Spleen (tissue), 11 donors: ENCODE measurements at regions not wholly inside any gene's neighbourhood (a gene's known extent, or its start where the extent isn't known, plus 50 kb on each side); places are given as distances from the start of the nearest gene placed in this dataset.

ENCODE experiments used
- DNase-seq: peaks from one replicate; pipeline ENCODE4 v3.0.0-alpha.2; 2020
- H3K27ac ChIP-seq, 8 donors: fragments of 200-600 bp; sonication (generic) in 7 of 8; 1 replicate in 4 of 8; 2 replicates in 4 of 8; pipeline versions ENCODE4 v1.5.0 to v1.8.0; 2016 to 2021; ENCODE audit warnings: inconsistent platforms in 4 of 8, mild to moderate bottlenecking in 4 of 8, moderate library complexity in 1 of 8
- H3K27me3 ChIP-seq, 7 donors: fragments of 200-600 bp; sonication (generic) in 6 of 7; replicated peaks in 1 of 7; 1 replicate in 4 of 7; 2 replicates in 3 of 7; pipeline versions ENCODE4 v1.5.0 to v1.8.0; 2016 to 2021; ENCODE audit warnings: inconsistent platforms in 3 of 7, mild to moderate bottlenecking in 1 of 7
- H3K36me3 ChIP-seq, 6 donors: fragments of 200-600 bp; sonication (generic) in 5 of 6; 1 replicate in 4 of 6; 2 replicates in 2 of 6; pipeline versions ENCODE4 v1.5.0 to v1.8.0; 2016 to 2021; ENCODE audit warnings: inconsistent platforms in 2 of 6
- H3K4me1 ChIP-seq, 6 donors: fragments of 200-600 bp; sonication (generic) in 5 of 6; 1 replicate in 3 of 6; 2 replicates in 3 of 6; pipeline versions ENCODE4 v1.5.0 to v1.8.0; 2016 to 2021; ENCODE audit warnings: inconsistent platforms in 3 of 6
- H3K4me3 ChIP-seq, 8 donors: fragments of 200-600 bp; sonication (generic) in 7 of 8; 1 replicate in 4 of 8; 2 replicates in 4 of 8; pipeline versions ENCODE4 v1.5.0 to v1.8.0; 2016 to 2021; ENCODE audit warnings: inconsistent platforms in 4 of 8, mild to moderate bottlenecking in 4 of 8, moderate library complexity in 2 of 8
- H3K9me3 ChIP-seq, 8 donors: fragments of 200-600 bp; sonication (generic) in 7 of 8; 1 replicate in 4 of 8; 2 replicates in 4 of 8; pipeline versions ENCODE4 v1.5.0 to v1.8.0; 2016 to 2021; ENCODE audit warnings: inconsistent platforms in 4 of 8
- CTCF ChIP-seq, 11 experiments: fragments of 200-600 bp in 7 of 11; fragments of 450-650 bp in 4 of 11; sonication (generic) in 4 of 11; IDR thresholded peaks in 8 of 11; conservative IDR thresholded peaks in 3 of 11; 1 replicate in 7 of 11; 2 replicates in 4 of 11; pipeline versions ENCODE4 v1.4.0 to v1.8.0; 2016 to 2021; ENCODE audit warnings: antibody characterized with exemption in 11 of 11, inconsistent platforms in 4 of 11, mild to moderate bottlenecking in 1 of 11
- POLR2A ChIP-seq, 3 donors: fragments of 450-650 bp; IDR thresholded peaks; one replicate each; pipeline ENCODE4 v1.5.1; 2017; ENCODE audit warnings: antibody characterized with exemption in 3 of 3, mild to moderate bottlenecking in 1 of 3
- POLR2AphosphoS5 ChIP-seq, 3 donors: sonication (generic); formaldehyde crosslinking; IDR thresholded peaks; one replicate each; pipeline ENCODE4 v1.5.1; 2017; ENCODE audit warnings: antibody characterized with exemption in 3 of 3
- WGBS, 5 donors: extraction: QIAGEN DNeasy Blood & Tissue Kit in 3 of 5; methylation state at CpG; one replicate each; pipeline versions ENCODE4 v1.1.5 to v1.1.7; 2013 to 2018; 5-methylcytosine and 5-hydroxymethylcytosine counted together
- intact Hi-C: fragments of 100-400 bp; cut with DNase I; formaldehyde crosslinking; loops from one replicate; pipeline ENCODE4 v1.15.0; 2023; ENCODE audit warnings: low total_unique reads
- donor health status: healthy with polysubstance abuse.
- donor health status: DM: no; HTN: no; CAD: no; lungs with moderate emphysema.
- donor health status: DM: no; HTN: no; CAD: no.
- donor health status: Bipolar disorder and iron deficiency.
- donor health status: healthy.
- donor health status: DM: no; HTN: no; CAD: no.
- donor health status: DM: yes; HTN: yes; CAD: no.

GRCh38 chr3:65020281-65021160 is 332.7 kb upstream of the ADAMTS9 start:
- no peaks in the 10 kb centered on the region for H3K27me3 ChIP-seq
- no peaks in the 10 kb centered on the region for H3K4me1 ChIP-seq
- H3K9me3 ChIP-seq = peaks cover 0 to 2% (median 0%) of the 10 kb centered on the region in 8 donors
- DNase-seq = no peak
- TF ChIP-seq POLR2AphosphoS5 (IDR thresholded peaks at IDR 0.05) (no peak), POLR2A (IDR thresholded peaks at IDR 0.05) (no peak), CTCF (IDR thresholded peaks at IDR 0.05 in 8 of 11, conservative IDR thresholded peaks at IDR 0.05 in 3 of 11) (no peak)
- intact Hi-C loops = no loop called here
- no peak overlapping the region for H3K27ac ChIP-seq
- no peaks in the 10 kb centered on the region for H3K36me3 ChIP-seq
- 58 to 65% (median 61%) methylated on average over 5 of the region's 5 CpGs for WGBS, 5 donors
- H3K4me3 ChIP-seq = no peak overlapping the region

- Histone ChIP-seq H3K9me3 (peaks cover 0 to 2% (median 0%) of the 10 kb centered on the region in 8 donors), H3K36me3 (no peaks in the 10 kb centered on the region), H3K27me3 (no peaks in the 10 kb centered on the region), H3K4me3 (no peak overlapping the region), H3K4me1 (no peaks in the 10 kb centered on the region), H3K27ac (no peak overlapping the region)
- intact Hi-C loops = no loop called here
- 73 to 88% (median 81%) methylated on average over 9 of the region's 9 CpGs for WGBS, 5 donors
- no peak for DNase-seq
- TF ChIP-seq POLR2A (IDR thresholded peaks at IDR 0.05) (no peak), POLR2AphosphoS5 (IDR thresholded peaks at IDR 0.05) (no peak)
Observed at GRCh38 chr3:65019443-65020055, 331.7 kb upstream of the ADAMTS9 start.

- no peaks in the 10 kb centered on the region for H3K27me3 ChIP-seq
- no peak for DNase-seq
- peaks cover 0 to 2% (median 0%) of the 10 kb centered on the region in 8 donors for H3K9me3 ChIP-seq
- H3K4me3 ChIP-seq = no peak overlapping the region
- H3K27ac ChIP-seq = no peak overlapping the region
- no peaks in the 10 kb centered on the region for H3K36me3 ChIP-seq
- H3K4me1 ChIP-seq = no peaks in the 10 kb centered on the region
- intact Hi-C loops = no loop called here
- TF ChIP-seq POLR2A (IDR thresholded peaks at IDR 0.05) (no peak), POLR2AphosphoS5 (IDR thresholded peaks at IDR 0.05) (no peak), CTCF (IDR thresholded peaks at IDR 0.05 in 8 of 11, conservative IDR thresholded peaks at IDR 0.05 in 3 of 11) (no peak)
Observed at GRCh38 chr3:65018801-65019200, 331.0 kb upstream of the ADAMTS9 start.

GRCh38 chr3:65017359-65017758 is 329.6 kb upstream of the ADAMTS9 start:
- Histone ChIP-seq H3K36me3 (no peaks in the 10 kb centered on the region), H3K27ac (no peak overlapping the region), H3K4me3 (no peak overlapping the region), H3K9me3 (peaks cover 0 to 9% (median 0%) of the 10 kb centered on the region in 8 donors), H3K27me3 (no peaks in the 10 kb centered on the region), H3K4me1 (no peaks in the 10 kb centered on the region)
- TF ChIP-seq CTCF (IDR thresholded peaks at IDR 0.05 in 8 of 11, conservative IDR thresholded peaks at IDR 0.05 in 3 of 11) (no peak), POLR2A (IDR thresholded peaks at IDR 0.05) (no peak), POLR2AphosphoS5 (IDR thresholded peaks at IDR 0.05) (no peak)
- intact Hi-C loops = no loop called here
- WGBS, 5 donors = 70 to 93% (median 87%) methylated on average over 1 of the region's 1 CpG
- no peak for DNase-seq
